ENCODE measurements at regions not wholly inside any gene's neighbourhood (a gene's known extent, or its start where the extent isn't known, plus 50 kb on each side); places are given as distances from the start of the nearest gene placed in this dataset.
A peak's percentile ranks its signal among the peaks of the same experiment; 100 is the strongest.

DNA sequence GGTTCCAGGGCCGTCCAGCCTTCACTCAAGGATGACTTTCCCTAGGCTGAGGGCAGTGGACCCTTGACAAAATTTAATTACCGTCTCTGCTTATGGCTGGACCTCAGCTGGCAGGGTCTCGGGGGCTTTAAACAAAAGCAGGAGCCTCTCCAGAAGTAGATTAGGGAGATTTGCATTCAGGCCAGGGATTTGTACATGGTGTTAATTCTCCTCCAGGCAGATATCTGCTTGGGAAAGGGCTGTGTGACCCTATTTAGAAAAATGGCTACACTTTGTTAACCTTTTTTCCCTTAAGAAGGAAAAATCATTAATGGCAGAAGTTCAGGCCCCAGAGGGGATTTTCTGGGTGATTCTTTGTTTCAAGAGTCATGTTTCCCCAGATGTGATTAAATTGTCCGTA, 329.1 kb upstream of the C2CD4B start:
- TF ChIP-seq, protein P1, sequence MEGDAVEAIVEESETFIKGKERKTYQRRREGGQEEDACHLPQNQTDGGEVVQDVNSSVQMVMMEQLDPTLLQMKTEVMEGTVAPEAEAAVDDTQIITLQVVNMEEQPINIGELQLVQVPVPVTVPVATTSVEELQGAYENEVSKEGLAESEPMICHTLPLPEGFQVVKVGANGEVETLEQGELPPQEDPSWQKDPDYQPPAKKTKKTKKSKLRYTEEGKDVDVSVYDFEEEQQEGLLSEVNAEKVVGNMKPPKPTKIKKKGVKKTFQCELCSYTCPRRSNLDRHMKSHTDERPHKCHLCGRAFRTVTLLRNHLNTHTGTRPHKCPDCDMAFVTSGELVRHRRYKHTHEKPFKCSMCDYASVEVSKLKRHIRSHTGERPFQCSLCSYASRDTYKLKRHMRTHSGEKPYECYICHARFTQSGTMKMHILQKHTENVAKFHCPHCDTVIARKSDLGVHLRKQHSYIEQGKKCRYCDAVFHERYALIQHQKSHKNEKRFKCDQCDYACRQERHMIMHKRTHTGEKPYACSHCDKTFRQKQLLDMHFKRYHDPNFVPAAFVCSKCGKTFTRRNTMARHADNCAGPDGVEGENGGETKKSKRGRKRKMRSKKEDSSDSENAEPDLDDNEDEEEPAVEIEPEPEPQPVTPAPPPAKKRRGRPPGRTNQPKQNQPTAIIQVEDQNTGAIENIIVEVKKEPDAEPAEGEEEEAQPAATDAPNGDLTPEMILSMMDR (conservative IDR thresholded peaks at IDR 0.05; ENCODE audit: low read length), result no peak
- DNase-seq (ENCODE audit: low read depth), result no peak
- H3K4me3 ChIP-seq (ENCODE audit: low read length), result no peak overlapping the region

DNA sequence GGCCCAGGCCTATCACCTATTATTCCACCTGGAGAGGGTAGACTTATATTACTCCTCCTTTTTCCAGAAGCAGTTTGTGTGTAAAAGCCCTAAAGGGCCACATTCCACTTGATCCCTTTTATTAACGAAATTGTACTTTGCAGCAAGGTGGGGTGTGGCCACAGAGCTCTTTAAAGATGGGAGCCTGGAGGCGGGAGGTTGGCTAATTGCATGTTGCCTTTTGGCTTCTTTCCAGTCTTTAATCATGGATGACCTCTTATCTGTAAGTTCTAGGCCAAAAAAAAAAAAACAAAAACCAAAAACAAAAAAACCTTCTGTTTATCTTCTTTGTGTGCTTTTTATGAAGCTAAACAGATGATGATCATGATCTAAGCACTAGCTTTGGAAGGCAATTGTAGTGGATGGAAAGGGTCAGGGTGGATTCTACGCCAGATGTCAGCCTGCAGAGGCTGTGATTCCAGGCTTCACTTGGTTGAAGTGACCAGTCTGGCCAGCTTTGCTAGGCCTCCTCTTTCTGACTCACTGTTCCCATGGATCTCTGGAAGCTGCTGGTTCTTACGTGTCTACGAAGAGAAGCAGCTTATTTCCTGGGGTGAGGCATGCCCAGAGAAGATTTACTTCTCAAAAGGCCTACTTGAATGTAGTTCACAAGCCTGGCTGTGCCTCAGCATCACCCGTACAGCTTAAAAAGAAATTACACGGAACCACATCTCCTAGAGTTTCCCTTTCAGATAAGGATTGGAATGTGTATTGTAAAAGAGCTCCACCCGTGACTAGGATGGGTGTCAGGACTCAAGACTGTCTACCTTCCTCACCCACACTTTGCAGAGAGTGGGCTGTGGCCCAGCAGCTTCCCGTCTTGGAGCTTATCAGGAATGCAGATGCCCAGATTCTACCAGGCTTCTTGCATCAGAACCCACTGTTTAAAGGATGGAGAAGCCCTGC, 330.9 kb upstream of the C2CD4B start:
- DNase-seq (ENCODE audit: low read depth), result peak; percentile 96
- H3K4me3 ChIP-seq (ENCODE audit: low read length), result no peak overlapping the region
- TF ChIP-seq, protein P1 (conservative IDR thresholded peaks at IDR 0.05; ENCODE audit: low read length), result peak; percentile 10; the same call in 1 of the 2 replicates

DNA sequence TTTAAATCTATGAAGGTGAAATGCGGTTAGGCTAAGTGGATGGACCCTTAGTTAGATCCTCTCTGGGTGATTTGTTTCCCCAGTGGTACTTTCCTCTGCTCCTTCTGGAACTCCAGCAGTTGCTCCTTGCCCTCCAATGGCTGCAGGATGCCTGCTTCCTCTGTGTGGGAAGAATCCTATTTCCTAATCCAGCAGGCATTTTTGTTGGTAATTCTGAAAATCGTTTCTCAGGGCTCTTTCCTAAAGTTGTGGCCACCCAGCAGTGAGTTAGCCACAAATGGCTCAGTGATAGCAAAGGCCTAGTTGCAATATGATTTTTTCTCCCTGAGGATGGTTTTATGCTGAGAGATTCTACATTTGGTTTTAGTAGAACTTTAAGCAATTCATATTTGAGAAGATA, 332.3 kb upstream of the C2CD4B start:
- no peak overlapping the region for H3K4me3 ChIP-seq (ENCODE audit: low read length)
- TF ChIP-seq, protein P1 (conservative IDR thresholded peaks at IDR 0.05; ENCODE audit: low read length), result no peak
- peak; percentile 82 for DNase-seq (ENCODE audit: low read depth)

DNA sequence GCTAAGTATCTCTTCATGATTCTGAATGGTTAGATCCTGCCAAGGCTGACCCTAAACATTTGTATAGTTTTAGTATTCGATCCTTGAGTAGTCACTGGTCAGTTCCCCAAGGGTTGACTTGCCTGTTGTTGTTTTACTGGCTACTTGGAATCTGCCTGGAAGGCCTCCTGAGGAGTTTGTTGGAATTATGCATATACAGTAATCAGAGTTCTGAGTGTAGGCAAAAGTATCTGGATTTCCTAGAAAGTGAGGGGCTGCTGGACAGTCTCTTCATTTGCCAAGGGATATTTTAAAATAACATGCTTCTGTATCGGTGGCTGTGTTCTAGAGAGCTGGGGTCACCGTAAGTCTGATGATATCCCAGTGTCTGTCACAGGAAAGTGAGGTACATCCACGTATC, 333.2 kb upstream of the C2CD4B start:
- TF ChIP-seq, protein P1 (conservative IDR thresholded peaks at IDR 0.05; ENCODE audit: low read length), result no peak
- no peak overlapping the region for H3K4me3 ChIP-seq (ENCODE audit: low read length)
- no peak for DNase-seq (ENCODE audit: low read depth)

DNA sequence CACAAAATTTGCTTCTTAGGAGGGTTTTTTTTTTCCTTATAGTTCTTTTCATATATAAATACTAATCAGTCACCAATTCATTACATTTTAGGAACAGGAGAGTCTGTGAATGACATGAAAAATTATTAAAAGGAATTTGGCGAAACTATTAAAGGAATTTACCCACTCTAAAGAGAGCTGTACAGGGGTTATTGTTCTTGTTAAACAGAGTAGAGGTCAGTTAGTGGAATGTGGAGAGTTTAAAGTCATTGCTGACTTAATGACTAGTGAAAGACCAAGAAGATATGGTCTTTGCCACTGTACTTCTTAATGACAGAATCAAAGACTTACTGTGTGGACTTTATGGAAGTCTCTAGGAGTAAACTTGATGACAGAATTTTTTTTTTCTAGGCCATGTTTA, 333.6 kb upstream of the C2CD4B start:
- H3K4me3 ChIP-seq (ENCODE audit: low read length), result no peak overlapping the region
- TF ChIP-seq, protein P1 (conservative IDR thresholded peaks at IDR 0.05; ENCODE audit: low read length), result no peak
- DNase-seq (ENCODE audit: low read depth), result no peak

DNA sequence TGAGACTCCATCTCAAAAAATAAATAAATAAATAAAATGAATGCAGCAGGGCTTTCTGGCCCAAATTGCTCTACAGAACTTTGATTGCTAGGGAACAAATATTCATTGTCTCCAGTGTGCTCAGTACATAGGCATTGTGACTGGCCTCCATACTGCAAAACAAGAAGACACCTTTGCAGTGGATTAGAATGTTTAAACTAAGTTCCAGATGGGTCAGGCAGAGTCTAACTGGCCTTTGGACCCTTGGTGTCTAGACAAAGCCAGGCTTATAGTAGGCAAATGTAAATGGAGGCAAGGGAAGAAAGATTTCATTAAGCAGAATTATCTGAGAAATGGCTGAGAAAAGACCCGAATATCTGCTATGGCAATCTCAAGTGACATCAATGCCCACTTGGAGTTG, 335.2 kb upstream of the C2CD4B start:
- TF ChIP-seq, protein P1 (conservative IDR thresholded peaks at IDR 0.05; ENCODE audit: low read length), result no peak
- DNase-seq (ENCODE audit: low read depth), result no peak
- H3K4me3 ChIP-seq (ENCODE audit: low read length), result no peak overlapping the region

DNA sequence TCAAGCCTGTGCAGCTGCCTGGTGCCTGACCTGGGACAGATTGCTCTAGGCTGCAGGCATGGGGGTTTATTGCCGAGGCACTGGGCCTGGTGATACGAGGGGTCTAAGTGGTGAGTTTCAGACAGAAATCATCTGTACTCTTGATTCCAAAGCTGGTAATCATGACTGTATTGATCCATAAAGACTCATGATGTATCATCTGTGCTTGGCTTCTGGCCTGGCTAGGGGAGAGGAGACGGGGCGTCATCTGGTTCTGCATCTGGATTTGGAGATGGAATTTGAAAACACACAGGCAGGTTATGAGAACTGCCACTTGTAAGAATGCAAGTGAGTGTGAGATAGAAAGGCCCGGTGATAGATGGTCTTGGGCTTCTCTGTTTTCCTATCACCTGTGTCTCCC, 337.4 kb upstream of the C2CD4B start:
- H3K4me3 ChIP-seq (ENCODE audit: low read length), result no peak overlapping the region
- no peak for DNase-seq (ENCODE audit: low read depth)
- TF ChIP-seq, protein P1 (conservative IDR thresholded peaks at IDR 0.05; ENCODE audit: low read length), result no peak
